Keratinocyte (primary cell): ENCODE measurements at regions not wholly inside any gene's neighbourhood (a gene's known extent, or its start where the extent isn't known, plus 50 kb on each side); places are given as distances from the start of the nearest gene placed in this dataset.

Experiments
- DNase-seq: peaks from one replicate; pipeline ENCODE4 v3.0.0-alpha.2; 2011; ENCODE audit warnings: low read depth, missing footprints, low spot score
- FAIRE-seq: peaks from 2 replicates; lab custom pipeline; 2011; peaks lifted over from hg19 to GRCh38; lab: Jason Lieb, UNC
- H2AFZ ChIP-seq: 2 replicates; pipeline ENCODE4 v1.6.0; 2012; ENCODE audit warnings: low read length, control low read depth, inconsistent platforms; ENCODE audit not compliant: control insufficient read depth
- H3K27ac ChIP-seq: 2 replicates; pipeline ENCODE4 v1.5.1; 2011; ENCODE audit warnings: low read length; ENCODE audit not compliant: control insufficient read depth, insufficient read depth
- H3K27me3 ChIP-seq: 3 replicates; pipeline ENCODE4 v1.6.0; 2011; ENCODE audit warnings: low read length; ENCODE audit not compliant: control insufficient read depth, insufficient read depth; ENCODE audit errors: extremely low read depth
- H3K36me3 ChIP-seq, 2 experiments: 2 replicates in 1 of 2; 3 replicates in 1 of 2; pipeline ENCODE4 v1.5.1; 2011; ENCODE audit warnings: low read length in 2 of 2, mild to moderate bottlenecking in 1 of 2; ENCODE audit not compliant: control insufficient read depth in 2 of 2, insufficient read depth in 2 of 2; ENCODE audit errors: extremely low read depth in 1 of 2
- H3K4me1 ChIP-seq: 3 replicates; pipeline ENCODE4 v1.5.1; 2011; ENCODE audit warnings: low read length; ENCODE audit not compliant: control insufficient read depth, insufficient read depth; ENCODE audit errors: extremely low read depth
- H3K4me2 ChIP-seq: 3 replicates; pipeline ENCODE4 v1.6.0; 2011; ENCODE audit warnings: low read depth, low read length; ENCODE audit not compliant: control insufficient read depth, insufficient read depth; ENCODE audit errors: extremely low read depth
- H3K4me3 ChIP-seq, 3 experiments: fragments of 200-600 bp in 1 of 3; sonication (generic) in 1 of 3; 2 replicates in 2 of 3; 3 replicates in 1 of 3; pipeline ENCODE4 v1.5.1; 2011 to 2016; ENCODE audit warnings: low read length in 3 of 3, mild to moderate bottlenecking in 3 of 3, control low read depth in 2 of 3, inconsistent platforms in 1 of 3, low read depth in 1 of 3, mixed read lengths in 1 of 3, mixed run types in 1 of 3, moderate library complexity in 1 of 3; ENCODE audit not compliant: control insufficient read depth in 2 of 3, insufficient read depth in 2 of 3; ENCODE audit errors: extremely low read depth in 1 of 3
- H3K79me2 ChIP-seq: 2 replicates; pipeline ENCODE4 v1.6.0; 2012; ENCODE audit warnings: low read length; ENCODE audit not compliant: control insufficient read depth, insufficient read depth
- H3K9ac ChIP-seq: 3 replicates; pipeline ENCODE4 v1.6.0; 2011; ENCODE audit warnings: low read length; ENCODE audit not compliant: control insufficient read depth, insufficient read depth; ENCODE audit errors: extremely low read depth
- H3K9me1 ChIP-seq: 3 replicates; pipeline ENCODE4 v1.6.0; 2011; ENCODE audit warnings: low read length; ENCODE audit not compliant: control insufficient read depth, insufficient read depth; ENCODE audit errors: extremely low read depth
- H3K9me3 ChIP-seq: 2 replicates; pipeline ENCODE4 v1.5.1; 2012; ENCODE audit warnings: low read depth, low read length; ENCODE audit not compliant: control insufficient read depth
- H4K20me1 ChIP-seq: 3 replicates; pipeline ENCODE4 v1.6.0; 2011; ENCODE audit warnings: low read length; ENCODE audit not compliant: control insufficient read depth, insufficient read depth; ENCODE audit errors: extremely low read depth
- EZH2 ChIP-seq: IDR thresholded peaks from one replicate; pipeline ENCODE4 v1.6.1; 2012; ENCODE audit warnings: inconsistent platforms, mild to moderate bottlenecking, low read length, moderate library complexity
- dilution Hi-C: fragments of 300-500 bp; cut with MboI; formaldehyde crosslinking; loops from one replicate; pipeline ENCODE4 v1.7.0; 2020; ENCODE audit warnings: low sequenced_read_pairs; ENCODE audit not compliant: extremely low pct_ligation_motif_present
- TF ChIP-seq, protein P1 (sequence below), 3 experiments: IDR thresholded peaks in 1 of 3; conservative IDR thresholded peaks in 1 of 3; optimal IDR thresholded peaks in 1 of 3; 2 replicates in 2 of 3; 3 replicates in 1 of 3; pipeline versions ENCODE3 to v1.5.1; 2011; ENCODE audit warnings: low read length in 3 of 3, mild to moderate bottlenecking in 3 of 3, moderate library complexity in 2 of 3, control low read depth in 1 of 3, inconsistent platforms in 1 of 3; ENCODE audit not compliant: insufficient read depth in 2 of 3; ENCODE audit errors: extremely low read depth in 1 of 3

- Histone ChIP-seq H3K36me3 (no peaks in the 10 kb centered on the region), H4K20me1 (no peaks in the 10 kb centered on the region), H3K9ac (no peak overlapping the region), H3K9me1 (no peaks in the 10 kb centered on the region), H3K9me3 (no peaks in the 10 kb centered on the region), H3K27ac (no peak overlapping the region), H3K4me2 (no peak overlapping the region), H3K79me2 (no peaks in the 10 kb centered on the region), H2AFZ (no peak overlapping the region), H3K27me3 (no peaks in the 10 kb centered on the region), H3K4me1 (no peaks in the 10 kb centered on the region), H3K4me3 (no peak overlapping the region)
- no peak for DNase-seq
- dilution Hi-C loops, result no loop called here
- TF ChIP-seq, protein P1, sequence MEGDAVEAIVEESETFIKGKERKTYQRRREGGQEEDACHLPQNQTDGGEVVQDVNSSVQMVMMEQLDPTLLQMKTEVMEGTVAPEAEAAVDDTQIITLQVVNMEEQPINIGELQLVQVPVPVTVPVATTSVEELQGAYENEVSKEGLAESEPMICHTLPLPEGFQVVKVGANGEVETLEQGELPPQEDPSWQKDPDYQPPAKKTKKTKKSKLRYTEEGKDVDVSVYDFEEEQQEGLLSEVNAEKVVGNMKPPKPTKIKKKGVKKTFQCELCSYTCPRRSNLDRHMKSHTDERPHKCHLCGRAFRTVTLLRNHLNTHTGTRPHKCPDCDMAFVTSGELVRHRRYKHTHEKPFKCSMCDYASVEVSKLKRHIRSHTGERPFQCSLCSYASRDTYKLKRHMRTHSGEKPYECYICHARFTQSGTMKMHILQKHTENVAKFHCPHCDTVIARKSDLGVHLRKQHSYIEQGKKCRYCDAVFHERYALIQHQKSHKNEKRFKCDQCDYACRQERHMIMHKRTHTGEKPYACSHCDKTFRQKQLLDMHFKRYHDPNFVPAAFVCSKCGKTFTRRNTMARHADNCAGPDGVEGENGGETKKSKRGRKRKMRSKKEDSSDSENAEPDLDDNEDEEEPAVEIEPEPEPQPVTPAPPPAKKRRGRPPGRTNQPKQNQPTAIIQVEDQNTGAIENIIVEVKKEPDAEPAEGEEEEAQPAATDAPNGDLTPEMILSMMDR (optimal IDR thresholded peaks at IDR 0.05 in 1 of 3, IDR thresholded peaks at IDR 0.05 in 1 of 3, conservative IDR thresholded peaks at IDR 0.05 in 1 of 3; ENCODE audit: extremely low read depth in 1 of 3, insufficient read depth in 2 of 3, low read length in 3 of 3), result no peak
- TF ChIP-seq EZH2, result no peak
- no peak for FAIRE-seq
Measured at GRCh38 chr1:56106531-56107274, 472.7 kb downstream of the PLPP3 start.

- H3K4me2 ChIP-seq, result no peak overlapping the region
- no peaks in the 10 kb centered on the region for H3K36me3 ChIP-seq
- FAIRE-seq, result no peak
- DNase-seq, result no peak
- no peaks in the 10 kb centered on the region for H4K20me1 ChIP-seq
- no peak overlapping the region for H2AFZ ChIP-seq
- dilution Hi-C loops, result no loop called here
- H3K27me3 ChIP-seq, result no peaks in the 10 kb centered on the region
- no peaks in the 10 kb centered on the region for H3K9me1 ChIP-seq
- H3K9me3 ChIP-seq, result no peaks in the 10 kb centered on the region
- TF ChIP-seq, protein P1 (optimal IDR thresholded peaks at IDR 0.05 in 1 of 3, IDR thresholded peaks at IDR 0.05 in 1 of 3, conservative IDR thresholded peaks at IDR 0.05 in 1 of 3; ENCODE audit: extremely low read depth in 1 of 3, insufficient read depth in 2 of 3, low read length in 3 of 3), result no peak
- no peaks in the 10 kb centered on the region for H3K4me1 ChIP-seq
- no peak overlapping the region for H3K27ac ChIP-seq
- no peak overlapping the region for H3K9ac ChIP-seq
- no peaks in the 10 kb centered on the region for H3K79me2 ChIP-seq
- H3K4me3 ChIP-seq, result no peak overlapping the region
Measured at GRCh38 chr1:56105397-56105796, 474.0 kb downstream of the PLPP3 start.
